Inflammatory macrophage treated with lipopolysaccharide for 4 hours (primary cell): ENCODE measurements at regions not wholly inside any gene's neighbourhood (a gene's known extent, or its start where the extent isn't known, plus 50 kb on each side); places are given as distances from the start of the nearest gene placed in this dataset.

Experiments used
- DNase-seq: peaks from one replicate; pipeline ENCODE4 v3.0.0-alpha.2; 2020

- DNase-seq, result no peak
Measured at GRCh38 chr19:13600802-13601201, 94.5 kb upstream of the CACNA1A start.

GRCh38 chr19:13600091-13600490 is 93.8 kb upstream of the CACNA1A start:
- no peak for DNase-seq

GRCh38 chr19:13599681-13600080 is 93.4 kb upstream of the CACNA1A start:
- no peak for DNase-seq

- no peak for DNase-seq
Measured at GRCh38 chr19:13598098-13598497, 91.8 kb upstream of the CACNA1A start.

GRCh38 chr19:13597640-13598039 is 91.4 kb upstream of the CACNA1A start:
- DNase-seq, result peak; percentile 59

- DNase-seq, result peak; percentile 60
Measured at GRCh38 chr19:13588957-13589833, 82.9 kb upstream of the CACNA1A start.

- no peak for DNase-seq
Measured at GRCh38 chr19:13585512-13585911, 79.2 kb upstream of the CACNA1A start.

GRCh38 chr19:13583753-13584152 is 77.5 kb upstream of the CACNA1A start:
- DNase-seq, result no peak

- DNase-seq, result no peak
Measured at GRCh38 chr19:13583114-13583513, 76.8 kb upstream of the CACNA1A start.

- DNase-seq, result no peak
Measured at GRCh38 chr19:13581576-13581975, 75.3 kb upstream of the CACNA1A start.

GRCh38 chr19:13579388-13580060 is 73.2 kb upstream of the CACNA1A start:
- no peak for DNase-seq

- no peak for DNase-seq
Measured at GRCh38 chr19:13576726-13577125, 70.4 kb upstream of the CACNA1A start.

GRCh38 chr19:13574933-13575332 is 68.7 kb upstream of the CACNA1A start:
- DNase-seq, result no peak

GRCh38 chr19:13573056-13573667 is 66.9 kb upstream of the CACNA1A start:
- no peak for DNase-seq

GRCh38 chr19:13561461-13561860 is 55.2 kb upstream of the CACNA1A start:
- no peak for DNase-seq

- DNase-seq, result no peak
Measured at GRCh38 chr19:13557756-13558398, 51.6 kb upstream of the CACNA1A start.

- DNase-seq, result no peak
Measured at GRCh38 chr19:13556552-13556951, 50.3 kb upstream of the CACNA1A start.
